Middle frontal gyrus (tissue), 1 donor: ENCODE measurements at regions not wholly inside any gene's neighbourhood (a gene's known extent, or its start where the extent isn't known, plus 50 kb on each side); places are given as distances from the start of the nearest gene placed in this dataset.
"Not testable (repeated sequence)": the region's sequence is repeated elsewhere in the genome, so short reads cannot be mapped to it uniquely, and the experiment has no call there.

ENCODE experiments used
- DNase-seq: peaks from one replicate; pipeline ENCODE4 v3.0.0-alpha.2; 2015; ENCODE audit warnings: low spot score; ENCODE audit errors: extremely low spot score

DNA sequence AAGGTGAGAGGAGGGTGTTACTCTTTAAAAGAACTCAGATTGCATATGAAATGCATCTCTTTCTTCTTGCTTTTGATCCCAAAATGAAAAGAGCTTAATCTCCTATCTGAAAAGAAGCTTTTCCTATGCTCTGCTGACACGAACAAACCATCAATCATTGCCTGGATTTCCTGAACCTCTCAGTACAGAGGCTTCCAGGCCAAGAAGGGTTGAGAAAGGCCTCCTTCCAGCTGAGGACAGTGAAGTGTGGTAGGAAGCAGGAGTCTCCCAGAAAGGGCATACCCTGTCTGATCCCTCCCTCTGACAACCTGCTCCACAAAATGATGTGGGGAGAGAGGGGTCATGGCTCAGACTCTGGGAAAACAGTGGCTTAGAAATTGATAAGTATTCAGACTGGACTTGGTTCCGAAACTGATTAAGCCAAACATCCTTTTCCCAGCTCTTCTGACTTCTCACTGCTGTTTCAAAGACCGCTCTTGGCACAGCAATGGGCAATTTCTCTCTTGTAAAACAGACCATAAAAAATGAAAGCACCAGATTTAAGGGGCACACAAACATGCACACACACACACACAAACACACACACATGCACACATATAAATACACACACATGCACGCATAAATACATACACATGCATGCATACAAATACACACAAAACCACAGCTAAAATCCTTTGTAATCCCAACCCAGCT lies 310.3 kb downstream of the SIPA1L2 start:
- DNase-seq = no peak

GRCh38 chr1:232319072-232319471 lies 310.9 kb downstream of the SIPA1L2 start:
- no peak for DNase-seq

DNA sequence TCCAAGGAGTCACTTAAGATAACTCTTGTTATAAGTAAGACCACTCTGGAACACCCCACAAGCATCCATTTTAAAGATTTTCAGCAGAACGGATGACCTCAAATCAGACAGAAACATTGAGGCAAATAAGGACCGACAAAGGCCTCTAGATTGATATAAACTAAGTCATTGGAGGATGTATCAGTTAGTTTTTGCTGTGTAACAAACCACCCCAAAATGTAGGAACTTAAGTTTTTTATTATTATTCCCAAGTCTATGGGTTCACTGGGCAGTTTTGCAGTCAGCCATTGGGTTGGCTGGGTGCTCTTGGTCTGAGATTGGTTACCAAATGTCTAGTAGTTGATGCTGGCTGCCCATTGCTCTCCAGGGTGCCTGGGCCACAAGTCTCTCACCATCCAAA lies 311.8 kb downstream of the SIPA1L2 start:
- DNase-seq = no peak

DNA sequence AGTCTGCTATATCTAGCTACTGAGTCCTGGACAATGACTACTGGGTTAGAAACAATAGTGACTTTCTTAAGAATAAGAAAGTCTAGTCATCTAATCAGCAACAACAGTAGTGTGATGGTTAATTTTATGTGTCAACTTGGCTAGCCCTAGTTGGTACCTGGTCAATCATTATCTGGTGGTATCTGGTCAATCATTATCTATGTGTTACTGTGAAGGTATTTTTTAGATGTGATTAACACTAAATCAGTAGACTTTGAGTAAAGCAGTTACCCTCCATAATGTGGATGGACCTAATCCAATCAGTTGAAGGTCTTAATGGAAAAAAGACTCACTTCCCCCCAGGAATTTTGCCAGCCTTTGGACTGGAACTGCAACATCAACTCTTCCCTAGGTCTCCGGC lies 312.6 kb downstream of the SIPA1L2 start:
- DNase-seq = no peak

DNA sequence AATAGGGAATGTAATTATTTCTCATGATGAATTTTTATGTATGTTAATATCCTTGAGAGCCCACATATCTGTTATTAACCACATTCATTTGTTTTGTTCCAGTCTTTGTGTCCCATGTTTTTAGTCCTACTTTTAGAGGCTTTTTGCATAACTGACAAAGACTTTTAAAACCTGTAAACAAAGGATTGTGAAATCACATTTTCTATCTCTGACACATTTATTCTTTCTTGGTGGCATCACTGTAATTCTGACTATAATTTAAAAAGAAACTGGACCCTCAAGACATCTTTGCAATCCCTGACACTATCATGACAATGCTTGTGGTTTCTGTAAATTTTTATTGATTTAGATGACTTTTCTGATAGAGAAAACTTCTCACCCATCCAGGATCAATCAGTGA lies 313.1 kb downstream of the SIPA1L2 start:
- DNase-seq = no peak

GRCh38 chr1:232313876-232314275 lies 316.1 kb downstream of the SIPA1L2 start:
- DNase-seq = not testable (repeated sequence)

DNA sequence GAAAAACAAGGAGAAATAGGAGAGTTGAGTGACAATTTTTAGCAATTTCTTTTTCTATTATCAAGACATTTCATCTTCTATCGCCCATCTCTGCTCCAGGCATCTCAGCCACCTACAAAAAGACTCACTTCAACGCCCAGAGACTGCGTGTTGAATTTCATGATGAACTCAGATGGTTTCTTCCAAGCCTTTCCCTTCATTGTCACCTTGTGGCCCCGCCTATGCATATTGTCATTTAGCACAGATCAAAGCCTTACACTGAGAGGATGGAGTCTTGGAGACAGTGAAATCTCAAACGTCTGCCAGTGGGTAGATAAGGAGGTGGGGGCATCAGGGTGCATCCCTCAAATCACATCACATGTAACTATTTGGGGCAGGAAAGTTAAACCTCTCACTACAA lies 319.4 kb downstream of the SIPA1L2 start:
- DNase-seq = no peak

- DNase-seq = no peak
These were observed 321.3 kb downstream of the SIPA1L2 start for GRCh38 chr1:232308616-232309015.

GRCh38 chr1:232307296-232308017 lies 322.5 kb downstream of the SIPA1L2 start:
- DNase-seq = no peak

- DNase-seq = no peak
These were observed 323.5 kb downstream of the SIPA1L2 start for GRCh38 chr1:232306269-232306961.

GRCh38 chr1:232305050-232305449 lies 324.9 kb downstream of the SIPA1L2 start:
- DNase-seq = no peak

- DNase-seq = no peak
These were observed 326.7 kb downstream of the SIPA1L2 start for GRCh38 chr1:232303222-232303620.

DNA sequence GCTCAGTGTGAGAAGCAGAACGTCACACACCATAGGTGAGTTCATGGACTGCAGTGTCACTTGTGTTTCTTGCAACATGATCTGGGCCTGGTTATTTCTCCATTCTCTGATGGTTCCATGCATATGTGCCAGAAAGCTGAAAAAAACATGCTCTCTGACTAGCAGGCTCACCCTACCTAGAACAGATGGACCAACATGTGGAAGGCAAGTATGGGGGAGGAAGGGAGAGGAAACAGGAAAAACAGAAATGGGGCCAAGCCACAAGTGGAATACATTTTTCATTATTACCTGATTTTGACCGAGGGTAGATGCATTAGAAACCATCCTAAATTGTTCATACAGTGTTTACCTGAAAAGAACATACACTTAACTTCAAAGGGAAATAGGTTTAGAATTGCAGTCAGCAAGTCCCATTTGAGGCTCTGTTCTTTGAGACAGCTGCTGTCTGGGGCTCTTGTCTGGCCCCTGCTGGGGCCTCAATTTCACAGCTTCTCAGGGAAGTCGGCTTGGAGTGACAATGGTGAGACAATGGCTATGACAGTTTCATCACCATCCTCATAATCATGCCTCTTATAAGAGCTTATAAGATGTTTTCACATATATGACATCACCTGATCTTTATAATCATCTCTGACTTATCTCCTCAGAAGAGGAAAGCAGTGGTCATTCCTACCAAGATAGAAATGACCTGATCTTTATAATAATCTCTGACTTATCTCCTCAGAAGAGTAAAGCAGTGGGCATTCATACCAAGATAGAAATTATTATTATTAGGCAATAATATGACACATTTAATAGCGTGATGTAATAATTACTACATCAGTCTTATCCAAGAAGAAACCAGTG lies 327.3 kb downstream of the SIPA1L2 start:
- DNase-seq = no peak

- DNase-seq = no peak
These were observed 328.7 kb downstream of the SIPA1L2 start for GRCh38 chr1:232301246-232301645.

- DNase-seq = no peak
These were observed 329.5 kb downstream of the SIPA1L2 start for GRCh38 chr1:232300466-232300865.

DNA sequence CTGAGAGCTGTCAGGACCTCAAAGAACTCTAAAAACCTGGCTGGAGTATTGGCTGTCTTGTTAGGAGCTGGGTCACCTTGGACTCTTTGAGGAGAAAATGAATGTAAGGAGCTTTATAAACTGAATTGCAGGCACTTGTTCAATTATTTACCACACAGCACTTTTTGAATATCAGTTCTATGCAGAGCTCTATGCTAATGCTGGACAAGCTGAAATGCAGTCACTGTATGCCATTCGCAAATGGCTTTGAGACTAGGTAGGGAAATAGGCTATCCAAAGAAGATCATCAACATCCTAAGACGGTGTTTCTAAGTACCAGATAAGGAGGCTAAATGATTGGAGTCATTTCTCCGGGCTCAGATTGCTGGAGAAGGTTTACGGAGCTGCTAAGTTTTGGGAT lies 333.5 kb downstream of the SIPA1L2 start:
- no peak for DNase-seq

DNA sequence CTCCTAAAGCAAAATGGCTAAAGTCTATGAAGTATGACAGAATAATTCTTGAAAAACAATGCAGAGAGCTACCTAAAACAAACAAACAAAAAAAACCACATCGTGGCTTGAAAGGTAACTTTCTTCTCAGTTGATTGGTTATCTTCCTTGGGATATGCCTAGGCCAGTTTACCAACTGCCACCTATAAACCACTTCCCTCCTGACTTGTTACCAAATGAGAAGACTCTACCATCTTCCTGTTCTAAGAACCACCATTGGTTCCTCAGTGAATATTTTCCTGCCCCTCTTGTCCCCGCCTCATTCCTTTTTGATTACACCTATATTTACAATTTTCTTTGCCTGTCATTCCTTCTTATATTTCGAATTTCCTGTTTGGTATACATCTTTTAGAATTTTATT lies 336.6 kb downstream of the SIPA1L2 start:
- no peak for DNase-seq

- no peak for DNase-seq
These were observed 337.1 kb downstream of the SIPA1L2 start for GRCh38 chr1:232292818-232293217.

DNA sequence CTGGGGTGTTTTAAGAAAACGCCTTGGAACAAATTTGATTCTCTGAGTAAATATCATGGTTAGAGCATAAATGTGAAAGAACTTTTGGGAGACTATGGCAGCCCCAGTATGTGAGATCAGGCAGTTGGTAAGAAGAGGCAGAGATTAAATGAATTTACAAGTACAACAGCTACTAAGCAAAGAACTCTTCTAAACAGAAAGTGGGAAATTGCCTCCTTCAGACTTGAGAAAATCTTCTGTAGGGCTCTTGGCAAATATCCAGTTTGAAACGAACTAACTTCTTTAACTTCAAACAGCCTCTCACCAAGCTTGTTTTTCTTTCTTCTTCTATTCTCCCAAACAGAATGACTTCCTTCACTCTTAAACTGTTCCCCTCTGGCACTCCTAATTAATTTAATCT lies 337.7 kb downstream of the SIPA1L2 start:
- DNase-seq = no peak

DNA sequence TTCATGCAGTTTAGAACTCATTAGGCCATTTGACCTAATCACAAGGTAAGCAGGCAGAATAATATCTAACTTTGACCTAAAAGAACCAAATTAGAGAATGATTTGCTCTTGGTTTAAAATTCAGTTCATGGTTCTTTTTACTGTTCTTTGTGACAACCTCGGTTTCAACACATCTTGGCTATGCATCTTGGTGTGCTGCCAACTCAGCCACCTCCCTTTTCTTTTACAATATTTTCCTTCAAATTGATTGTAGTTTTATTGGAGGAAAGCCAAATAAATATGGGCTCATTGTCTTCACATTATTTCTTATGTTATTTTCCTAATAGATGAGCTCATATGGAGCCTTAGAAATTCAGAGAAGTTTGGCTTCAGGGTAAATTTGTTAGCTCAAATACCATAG lies 338.3 kb downstream of the SIPA1L2 start:
- DNase-seq = no peak

- DNase-seq = no peak
These were observed 338.7 kb downstream of the SIPA1L2 start for GRCh38 chr1:232291261-232291660.

- DNase-seq = no peak
These were observed 339.4 kb downstream of the SIPA1L2 start for GRCh38 chr1:232290570-232290969.
